T47D (cell line): ENCODE measurements at regions not wholly inside any gene's neighbourhood (a gene's known extent, or its start where the extent isn't known, plus 50 kb on each side); places are given as distances from the start of the nearest gene placed in this dataset.

Source experiments
- DNase-seq, 2 experiments: peaks; one replicate each; pipeline versions ENCODE4 v3.0.0 to v3.0.0-alpha.2; 2011 to 2012; ENCODE audit warnings: low read depth in 1 of 2, low spot score in 1 of 2
- JUND ChIP-seq: IDR thresholded peaks from 2 replicates; pipeline ENCODE4 v1.6.1; 2012; ENCODE audit warnings: low read depth
- in situ Hi-C: cut with HindIII; loops from 2 replicates; pipeline ENCODE4 v1.10.0; 2016; ENCODE audit warnings: low sequenced_read_pairs, low pct_unique_long_range_greater_than_20kb

GRCh38 chr4:75107755-75108612 is 175.1 kb downstream of the PARM1 start:
- in situ Hi-C loops, result no loop called here
- DNase-seq, result no peak
- no peak for TF ChIP-seq JUND

- TF ChIP-seq JUND, result no peak
- in situ Hi-C loops, result no loop called here
- no peak for DNase-seq
Observed at GRCh38 chr4:75102787-75103085, 169.8 kb downstream of the PARM1 start.

GRCh38 chr4:75101906-75102786 is 169.2 kb downstream of the PARM1 start:
- in situ Hi-C loops, result no loop called here
- TF ChIP-seq JUND, result no peak
- DNase-seq, result no peak
